Left cardiac atrium (tissue), 4 donors: ENCODE measurements at regions not wholly inside any gene's neighbourhood (a gene's known extent, or its start where the extent isn't known, plus 50 kb on each side); places are given as distances from the start of the nearest gene placed in this dataset.
"Not testable (repeated sequence)": the region's sequence is repeated elsewhere in the genome, so short reads cannot be mapped to it uniquely, and the experiment has no call there.

ENCODE experiments used
- ATAC-seq, 2 donors: fragments of 200-7000 bp; cut with Tn5 transposase; one replicate each; pipeline ENCODE4 v1.9.1; 2020; ENCODE audit warnings: mild to moderate bottlenecking in 2 of 2, moderate library complexity in 2 of 2
- DNase-seq: peaks from one replicate; pipeline ENCODE4 v3.0.0-alpha.2; 2020
- intact Hi-C, 2 donors: fragments of 100-400 bp; cut with DNase I; formaldehyde crosslinking; loops; one replicate each; pipeline versions ENCODE4 v1.14.1 to v1.15.1; 2022 to 2023
- donor health status: DM: no; HTN: yes; CAD: no.
- donor health status: DM: no; HTN: yes; CAD: no; lungs with severe emphysema.
- donor health status: DM: yes; HTN: yes; CAD: no.
- donor health status: Dilated cardiomyopathy.

GRCh38 chr20:54980103-54980960 lies 504.9 kb downstream of the DOK5 start:
- no peak for ATAC-seq

GRCh38 chr20:54950304-54950703 lies 474.9 kb downstream of the DOK5 start:
- DNase-seq (no peak), ATAC-seq (no peak)
- intact Hi-C loops, result no loop called here

More at GRCh38 chr20:54980103-54980960, 504.9 kb downstream of the DOK5 start:
- no peak for DNase-seq
- intact Hi-C loops, result no loop called here

- intact Hi-C loops, result no loop called here
- ATAC-seq (no peak), DNase-seq (no peak)
Measured at GRCh38 chr20:54941666-54942065, 466.3 kb downstream of the DOK5 start.

GRCh38 chr20:54940522-54940921 lies 465.1 kb downstream of the DOK5 start:
- intact Hi-C loops, result no loop called here
- ATAC-seq, result no peak
- DNase-seq, result no peak

GRCh38 chr20:54938707-54939106 lies 463.3 kb downstream of the DOK5 start:
- intact Hi-C loops, result no loop called here
- ATAC-seq (no peak), DNase-seq (no peak)

- ATAC-seq, result no peak
- intact Hi-C loops, result no loop called here
- DNase-seq, result no peak
Measured at GRCh38 chr20:54933212-54933904, 458.0 kb downstream of the DOK5 start.

- DNase-seq (no peak), ATAC-seq (no peak)
- intact Hi-C loops, result no loop called here
Measured at GRCh38 chr20:54929191-54929590, 453.8 kb downstream of the DOK5 start.

- intact Hi-C loops, result no loop called here
- ATAC-seq, result no peak
- no peak for DNase-seq
Measured at GRCh38 chr20:54928564-54928963, 453.2 kb downstream of the DOK5 start.

- DNase-seq (no peak), ATAC-seq (no peak)
- intact Hi-C loops, result no loop called here
Measured at GRCh38 chr20:54922636-54923035, 447.2 kb downstream of the DOK5 start.

GRCh38 chr20:54922096-54922495 lies 446.7 kb downstream of the DOK5 start:
- DNase-seq (no peak), ATAC-seq (no peak)
- intact Hi-C loops, result no loop called here

- intact Hi-C loops, result no loop called here
- DNase-seq (no peak), ATAC-seq (peak in 1 of 2 donors; percentile 87)
Measured at GRCh38 chr20:54920491-54920890, 445.1 kb downstream of the DOK5 start.

- ATAC-seq, intact Hi-C loops, DNase-seq: not testable (repeated sequence)
Measured at GRCh38 chr20:54918993-54919392, 443.6 kb downstream of the DOK5 start.

GRCh38 chr20:54914995-54915394 lies 439.6 kb downstream of the DOK5 start:
- no peak for DNase-seq
- intact Hi-C loops, result no loop called here
- ATAC-seq, result no peak

GRCh38 chr20:54909702-54910101 lies 434.3 kb downstream of the DOK5 start:
- ATAC-seq, result no peak
- intact Hi-C loops, result no loop called here
- no peak for DNase-seq

- ATAC-seq, DNase-seq, intact Hi-C loops: not testable (repeated sequence)
Measured at GRCh38 chr20:54906134-54906533, 430.7 kb downstream of the DOK5 start.

GRCh38 chr20:54897787-54898186 lies 422.4 kb downstream of the DOK5 start:
- DNase-seq, result no peak
- ATAC-seq, result no peak
- intact Hi-C loops, result no loop called here

- intact Hi-C loops, result no loop called here
- ATAC-seq (no peak), DNase-seq (no peak)
Measured at GRCh38 chr20:54891907-54892306, 416.5 kb downstream of the DOK5 start.

- intact Hi-C loops, result no loop called here
- DNase-seq (no peak), ATAC-seq (no peak)
Measured at GRCh38 chr20:54879393-54879792, 404.0 kb downstream of the DOK5 start.

- no peak for DNase-seq
- ATAC-seq, result no peak
- intact Hi-C loops, result no loop called here
Measured at GRCh38 chr20:54875307-54875706, 399.9 kb downstream of the DOK5 start.

- no peak for DNase-seq
- no peak for ATAC-seq
- intact Hi-C loops, result no loop called here
Measured at GRCh38 chr20:54874718-54875117, 399.3 kb downstream of the DOK5 start.

- intact Hi-C loops, result no loop called here
- ATAC-seq, result no peak
- no peak for DNase-seq
Measured at GRCh38 chr20:54872440-54872839, 397.0 kb downstream of the DOK5 start.
